ENCODE measurements at regions not wholly inside any gene's neighbourhood (a gene's known extent, or its start where the extent isn't known, plus 50 kb on each side); places are given as distances from the start of the nearest gene placed in this dataset.

DNA sequence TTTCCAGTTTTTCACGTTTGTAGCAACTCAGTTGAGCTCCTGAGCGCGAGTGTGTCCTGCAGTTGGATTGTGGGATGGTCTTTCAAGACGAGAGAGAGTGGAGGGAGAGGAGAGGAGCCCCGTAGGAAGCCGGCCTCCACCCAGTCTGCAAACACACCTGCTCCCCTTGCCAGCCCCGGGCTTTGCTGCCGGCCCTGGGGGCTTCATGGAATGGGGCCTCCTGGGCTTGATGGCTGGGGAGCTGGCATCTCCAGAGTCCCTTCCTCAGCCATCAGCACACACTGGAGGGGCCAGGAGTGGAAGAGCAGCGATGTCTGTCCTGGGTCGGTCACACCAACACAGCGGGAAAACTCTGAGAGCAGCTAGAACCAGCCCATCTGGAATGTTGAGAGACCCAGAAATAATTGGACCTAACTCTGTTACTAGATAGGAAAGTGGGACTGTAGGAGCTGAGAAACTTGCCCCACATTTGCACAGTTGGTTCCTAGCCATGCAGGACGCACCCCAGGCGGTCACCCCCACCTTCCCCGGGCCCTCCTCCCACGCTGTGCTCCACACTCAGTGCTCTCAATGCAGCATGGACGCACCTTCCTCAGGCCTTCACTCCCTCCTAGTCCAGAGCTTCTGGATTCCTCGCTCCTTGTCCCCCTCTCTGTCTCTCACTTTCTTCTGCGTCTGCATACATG, 69.6 kb downstream of the PTGR3 start:
- intact Hi-C loops (cut with DNase I; ENCODE audit: low total_unique reads) = no loop called here
- 83 to 94% (median 92%) methylated on average over 18 of the region's 18 CpGs for WGBS, 5 donors
- TF ChIP-seq POLR2A (IDR thresholded peaks at IDR 0.05) = no peak
- H3K4me3 ChIP-seq = no peak overlapping the region
- H3K4me1 ChIP-seq = no peaks in the 10 kb centered on the region
- peaks cover 0 to 4% (median 0%) of the 10 kb centered on the region in 7 donors for H3K27me3 ChIP-seq (replicated peaks in 1 of 7)
- H3K9me3 ChIP-seq = peaks cover 0 to 12% (median 6%) of the 10 kb centered on the region in 8 donors
- no peak overlapping the region for H3K27ac ChIP-seq
- no peaks in the 10 kb centered on the region for H3K36me3 ChIP-seq
- peak; percentile 70 for DNase-seq

DNA sequence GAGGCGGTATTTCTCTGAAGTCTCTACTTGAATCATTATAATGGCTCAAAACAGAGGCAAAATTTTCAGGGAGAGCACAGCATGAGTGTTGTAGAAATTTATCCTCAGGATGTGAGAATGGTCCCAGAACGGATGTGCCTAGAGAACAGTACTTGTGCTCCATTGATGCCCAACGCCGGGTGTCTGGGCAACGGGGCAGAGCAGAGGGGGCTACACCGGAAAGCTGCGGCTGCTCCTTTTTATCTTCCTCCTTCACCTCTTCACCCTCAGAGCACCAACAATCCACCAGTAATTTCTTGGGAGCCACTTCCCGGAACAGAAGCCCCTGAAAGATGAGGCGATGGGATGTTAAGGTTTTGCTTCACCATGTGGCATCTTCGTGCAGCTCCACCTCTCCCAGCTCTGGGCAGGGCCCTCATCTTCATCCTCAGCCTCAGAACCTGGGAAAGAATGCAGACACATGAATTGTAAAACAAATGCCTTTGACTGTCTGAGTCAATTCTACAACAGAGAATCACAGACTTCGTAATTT, 71.5 kb downstream of the PTGR3 start:
- no peaks in the 10 kb centered on the region for H3K9me3 ChIP-seq
- no peak overlapping the region for H3K4me3 ChIP-seq
- H3K36me3 ChIP-seq = no peaks in the 10 kb centered on the region
- no peak for TF ChIP-seq POLR2A (IDR thresholded peaks at IDR 0.05)
- TF ChIP-seq, protein P1, sequence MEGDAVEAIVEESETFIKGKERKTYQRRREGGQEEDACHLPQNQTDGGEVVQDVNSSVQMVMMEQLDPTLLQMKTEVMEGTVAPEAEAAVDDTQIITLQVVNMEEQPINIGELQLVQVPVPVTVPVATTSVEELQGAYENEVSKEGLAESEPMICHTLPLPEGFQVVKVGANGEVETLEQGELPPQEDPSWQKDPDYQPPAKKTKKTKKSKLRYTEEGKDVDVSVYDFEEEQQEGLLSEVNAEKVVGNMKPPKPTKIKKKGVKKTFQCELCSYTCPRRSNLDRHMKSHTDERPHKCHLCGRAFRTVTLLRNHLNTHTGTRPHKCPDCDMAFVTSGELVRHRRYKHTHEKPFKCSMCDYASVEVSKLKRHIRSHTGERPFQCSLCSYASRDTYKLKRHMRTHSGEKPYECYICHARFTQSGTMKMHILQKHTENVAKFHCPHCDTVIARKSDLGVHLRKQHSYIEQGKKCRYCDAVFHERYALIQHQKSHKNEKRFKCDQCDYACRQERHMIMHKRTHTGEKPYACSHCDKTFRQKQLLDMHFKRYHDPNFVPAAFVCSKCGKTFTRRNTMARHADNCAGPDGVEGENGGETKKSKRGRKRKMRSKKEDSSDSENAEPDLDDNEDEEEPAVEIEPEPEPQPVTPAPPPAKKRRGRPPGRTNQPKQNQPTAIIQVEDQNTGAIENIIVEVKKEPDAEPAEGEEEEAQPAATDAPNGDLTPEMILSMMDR (IDR thresholded peaks at IDR 0.05 in 8 of 11, conservative IDR thresholded peaks at IDR 0.05 in 3 of 11) = no peak
- no peak for TF ChIP-seq POLR2AphosphoS5 (IDR thresholded peaks at IDR 0.05)
- H3K27me3 ChIP-seq (replicated peaks in 1 of 7) = peaks cover 0 to 10% (median 0%) of the 10 kb centered on the region in 7 donors
- no peaks in the 10 kb centered on the region for H3K4me1 ChIP-seq
- intact Hi-C loops (cut with DNase I; ENCODE audit: low total_unique reads) = no loop called here
- DNase-seq = peak; percentile 58
- H3K27ac ChIP-seq = no peak overlapping the region
- 86 to 95% (median 91%) methylated on average over 11 of the region's 11 CpGs for WGBS, 5 donors

DNA sequence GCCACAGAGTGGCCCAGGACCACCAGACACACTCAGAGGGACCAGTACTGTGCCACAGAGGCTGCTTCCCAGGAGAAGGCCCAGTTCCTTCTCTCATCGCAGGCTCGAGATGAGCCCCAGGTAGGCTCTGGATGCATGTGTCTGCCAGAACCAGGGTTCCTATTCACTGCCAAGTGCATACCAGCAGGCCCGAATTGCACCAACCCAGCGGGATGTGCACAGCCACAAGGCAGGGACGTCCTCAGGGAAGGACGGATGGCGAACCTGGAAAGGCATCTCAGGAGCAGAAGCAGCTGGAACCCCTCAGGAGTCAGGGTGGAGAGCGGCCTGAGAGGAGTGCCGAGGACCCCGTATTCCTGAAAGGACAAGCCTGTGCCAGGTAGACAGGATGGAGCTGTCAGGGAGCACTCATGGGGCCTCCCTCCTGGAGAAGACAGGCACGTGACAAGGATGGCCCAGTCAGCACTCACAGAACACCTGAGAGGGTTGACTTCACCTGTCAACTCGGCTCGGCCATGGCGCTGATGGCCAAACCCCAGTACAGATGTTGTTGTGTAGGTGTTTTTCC, 73.7 kb downstream of the PTGR3 start:
- intact Hi-C loops (cut with DNase I; ENCODE audit: low total_unique reads) = no loop called here
- 93 to 97% (median 95%) methylated on average over 12 to 14 of the region's 14 CpGs for WGBS, 5 donors
- TF ChIP-seq POLR2AphosphoS5 (IDR thresholded peaks at IDR 0.05) (no peak), POLR2A (IDR thresholded peaks at IDR 0.05) (no peak)
- TF ChIP-seq, protein P1 (IDR thresholded peaks at IDR 0.05 in 8 of 11, conservative IDR thresholded peaks at IDR 0.05 in 3 of 11) = no peak
- Histone ChIP-seq H3K36me3 (no peaks in the 10 kb centered on the region), H3K4me1 (no peaks in the 10 kb centered on the region), H3K9me3 (no peaks in the 10 kb centered on the region), H3K27me3 (replicated peaks in 1 of 7) (peaks cover 0 to 6% (median 0%) of the 10 kb centered on the region in 7 donors), H3K27ac (no peak overlapping the region), H3K4me3 (no peak overlapping the region)
- DNase-seq = peak; percentile 49

DNA sequence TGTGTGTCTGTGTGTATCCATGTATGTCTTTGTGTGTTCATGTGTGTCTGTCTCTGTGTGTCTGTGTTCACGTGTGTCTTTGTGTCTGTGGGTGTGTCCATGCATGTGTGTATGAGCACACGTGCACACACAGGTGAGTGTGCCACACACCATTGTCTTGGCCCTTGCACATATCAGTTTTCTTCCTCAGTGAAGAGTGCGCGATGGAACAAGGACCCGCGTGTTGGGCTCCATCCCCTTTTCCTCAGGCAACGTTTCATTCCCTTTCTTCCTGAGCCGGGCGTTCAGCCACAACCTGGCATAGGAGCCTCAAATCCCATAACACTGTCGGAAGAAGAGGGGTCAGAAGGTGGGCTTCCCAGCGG, 74.3 kb downstream of the PTGR3 start:
- no peak for TF ChIP-seq POLR2A (IDR thresholded peaks at IDR 0.05)
- TF ChIP-seq, protein P1 (IDR thresholded peaks at IDR 0.05 in 8 of 11, conservative IDR thresholded peaks at IDR 0.05 in 3 of 11) = no peak
- Histone ChIP-seq H3K4me3 (no peak overlapping the region), H3K27ac (no peak overlapping the region), H3K27me3 (replicated peaks in 1 of 7) (peaks cover 0 to 6% (median 0%) of the 10 kb centered on the region in 7 donors), H3K9me3 (no peaks in the 10 kb centered on the region), H3K4me1 (no peaks in the 10 kb centered on the region), H3K36me3 (no peaks in the 10 kb centered on the region)
- DNase-seq = no peak
- 85 to 94% (median 93%) methylated on average over 11 of the region's 11 CpGs for WGBS, 5 donors
- intact Hi-C loops (cut with DNase I; ENCODE audit: low total_unique reads) = no loop called here

All from spleen (tissue), 11 donors.